ENCODE measurements at regions not wholly inside any gene's neighbourhood (a gene's known extent, or its start where the extent isn't known, plus 50 kb on each side); places are given as distances from the start of the nearest gene placed in this dataset.

- no peak for DNase-seq (ENCODE audit: low spot score)
Measured at GRCh38 chr7:16169537-16169936, 251.8 kb downstream of the CRPPA start.

- DNase-seq (ENCODE audit: low spot score): no peak
Measured at GRCh38 chr7:16167526-16167925, 253.8 kb downstream of the CRPPA start.

GRCh38 chr7:16144361-16144760 is 277.0 kb downstream of the CRPPA start:
- no peak for DNase-seq (ENCODE audit: low spot score)

- DNase-seq (ENCODE audit: low spot score): no peak
Measured at GRCh38 chr7:16137944-16138343, 283.4 kb downstream of the CRPPA start.

- no peak for DNase-seq (ENCODE audit: low spot score)
Measured at GRCh38 chr7:16136896-16137295, 284.4 kb downstream of the CRPPA start.

GRCh38 chr7:16135658-16136057 is 285.7 kb downstream of the CRPPA start:
- DNase-seq (ENCODE audit: low spot score): no peak

- no peak for DNase-seq (ENCODE audit: low spot score)
Measured at GRCh38 chr7:16130111-16131110, 290.9 kb downstream of the CRPPA start.

GRCh38 chr7:16129431-16130110 is 291.8 kb downstream of the CRPPA start:
- DNase-seq (ENCODE audit: low spot score): peak; percentile 47

GRCh38 chr7:16123117-16123770 is 298.1 kb downstream of the CRPPA start:
- DNase-seq (ENCODE audit: low spot score): no peak

- DNase-seq (ENCODE audit: low spot score): no peak
Measured at GRCh38 chr7:16121876-16122390, 299.4 kb downstream of the CRPPA start.

- DNase-seq (ENCODE audit: low spot score): no peak
Measured at GRCh38 chr7:16115374-16115773, 306.0 kb downstream of the CRPPA start.

- DNase-seq (ENCODE audit: low spot score): no peak
Measured at GRCh38 chr7:16114633-16115032, 306.7 kb downstream of the CRPPA start.

- no peak for DNase-seq (ENCODE audit: low spot score)
Measured at GRCh38 chr7:16114071-16114470, 307.3 kb downstream of the CRPPA start.

- DNase-seq (ENCODE audit: low spot score): no peak
Measured at GRCh38 chr7:16113058-16113457, 308.3 kb downstream of the CRPPA start.

- DNase-seq (ENCODE audit: low spot score): no peak
Measured at GRCh38 chr7:16106869-16107268, 314.5 kb downstream of the CRPPA start.

GRCh38 chr7:16106300-16106699 is 315.0 kb downstream of the CRPPA start:
- no peak for DNase-seq (ENCODE audit: low spot score)

GRCh38 chr7:16099302-16099849 is 322.0 kb downstream of the CRPPA start:
- DNase-seq (ENCODE audit: low spot score): no peak

GRCh38 chr7:16098585-16099179 is 322.7 kb downstream of the CRPPA start:
- no peak for DNase-seq (ENCODE audit: low spot score)

- DNase-seq (ENCODE audit: low spot score): no peak
Measured at GRCh38 chr7:16098058-16098457, 323.3 kb downstream of the CRPPA start.

- DNase-seq (ENCODE audit: low spot score): no peak
Measured at GRCh38 chr7:16095171-16095950, 326.0 kb downstream of the CRPPA start.

All from SK-N-DZ (cell line).